Glutamatergic neuron (in vitro differentiated cells): ENCODE measurements at regions not wholly inside any gene's neighbourhood (a gene's known extent, or its start where the extent isn't known, plus 50 kb on each side); places are given as distances from the start of the nearest gene placed in this dataset.

Source experiments
- DNase-seq: peaks from one replicate; pipeline ENCODE4 v3.0.0; 2022
- H3K27ac Mint-ChIP-seq: one replicate; pipeline ENCODE4 v1.8.0; 2020; ENCODE audit warnings: mild to moderate bottlenecking, mixed read lengths, inconsistent platforms; ENCODE audit not compliant: unreplicated experiment
- H3K27me3 Mint-ChIP-seq: one replicate; pipeline ENCODE4 v1.8.0; 2020; ENCODE audit warnings: mild to moderate bottlenecking, moderate library complexity, mixed read lengths, inconsistent platforms; ENCODE audit not compliant: unreplicated experiment
- H3K36me3 Mint-ChIP-seq: one replicate; pipeline ENCODE4 v1.8.0; 2020; ENCODE audit warnings: mild to moderate bottlenecking, mixed read lengths, inconsistent platforms; ENCODE audit not compliant: unreplicated experiment
- H3K4me1 Mint-ChIP-seq: one replicate; pipeline ENCODE4 v1.8.0; 2020; ENCODE audit warnings: mild to moderate bottlenecking, low read depth, mixed read lengths, inconsistent platforms; ENCODE audit not compliant: unreplicated experiment
- H3K4me3 Mint-ChIP-seq: one replicate; pipeline ENCODE4 v1.8.0; 2020; ENCODE audit warnings: mild to moderate bottlenecking, mixed read lengths, inconsistent platforms; ENCODE audit not compliant: unreplicated experiment
- H3K9me3 Mint-ChIP-seq: one replicate; pipeline ENCODE4 v1.8.0; 2020; ENCODE audit warnings: mild to moderate bottlenecking, moderate library complexity, mixed read lengths, inconsistent platforms; ENCODE audit not compliant: unreplicated experiment
- CTCF ChIP-seq: fragments of 200-600 bp; sonication (generic); IDR thresholded peaks from one replicate; pipeline ENCODE4 v1.5.0; 2021; ENCODE audit not compliant: partially characterized antibody, unreplicated experiment

GRCh38 chr12:131379738-131380137 is 331.2 kb upstream of the SFSWAP start:
- peaks cover 5% of the 10 kb centered on the region for H3K36me3 Mint-ChIP-seq
- H3K4me1 Mint-ChIP-seq = peaks cover 3% of the 10 kb centered on the region
- no peak for TF ChIP-seq CTCF
- DNase-seq = no peak
- no peak overlapping the region for H3K4me3 Mint-ChIP-seq
- H3K27ac Mint-ChIP-seq = no peak overlapping the region
- no peaks in the 10 kb centered on the region for H3K9me3 Mint-ChIP-seq
- H3K27me3 Mint-ChIP-seq = peaks cover 4% of the 10 kb centered on the region

- no peak overlapping the region for H3K4me3 Mint-ChIP-seq
- H3K27me3 Mint-ChIP-seq = peaks cover 4% of the 10 kb centered on the region
- no peaks in the 10 kb centered on the region for H3K9me3 Mint-ChIP-seq
- DNase-seq = no peak
- peaks cover 5% of the 10 kb centered on the region for H3K36me3 Mint-ChIP-seq
- no peak overlapping the region for H3K27ac Mint-ChIP-seq
- peaks cover 3% of the 10 kb centered on the region for H3K4me1 Mint-ChIP-seq
- no peak for TF ChIP-seq CTCF
Observed at GRCh38 chr12:131380220-131380964, 330.5 kb upstream of the SFSWAP start.

GRCh38 chr12:131380965-131381705 is 329.8 kb upstream of the SFSWAP start:
- H3K27ac Mint-ChIP-seq = no peak overlapping the region
- peaks cover 4% of the 10 kb centered on the region for H3K27me3 Mint-ChIP-seq
- H3K4me3 Mint-ChIP-seq = no peak overlapping the region
- TF ChIP-seq CTCF = no peak
- no peak for DNase-seq
- H3K9me3 Mint-ChIP-seq = no peaks in the 10 kb centered on the region
- peaks cover 5% of the 10 kb centered on the region for H3K36me3 Mint-ChIP-seq
- peaks cover 3% of the 10 kb centered on the region for H3K4me1 Mint-ChIP-seq

- Mint-ChIP-seq H3K9me3 (no peaks in the 10 kb centered on the region), H3K4me1 (peaks cover 5% of the 10 kb centered on the region), H3K36me3 (peaks cover 5% of the 10 kb centered on the region), H3K27ac (no peak overlapping the region), H3K27me3 (peaks cover 4% of the 10 kb centered on the region), H3K4me3 (no peak overlapping the region)
- no peak for TF ChIP-seq CTCF
- DNase-seq = no peak
Observed at GRCh38 chr12:131381716-131382430, 329.0 kb upstream of the SFSWAP start.

GRCh38 chr12:131383291-131383690 is 327.6 kb upstream of the SFSWAP start:
- Mint-ChIP-seq H3K4me1 (peaks cover 5% of the 10 kb centered on the region), H3K27me3 (peaks cover 4% of the 10 kb centered on the region), H3K4me3 (no peak overlapping the region), H3K9me3 (no peaks in the 10 kb centered on the region), H3K27ac (no peak overlapping the region), H3K36me3 (no peaks in the 10 kb centered on the region)
- DNase-seq = no peak
- TF ChIP-seq CTCF = no peak
